HCT116 (cell line): ENCODE measurements at regions not wholly inside any gene's neighbourhood (a gene's known extent, or its start where the extent isn't known, plus 50 kb on each side); places are given as distances from the start of the nearest gene placed in this dataset.

Source experiments
- ATAC-seq: fragments of 200-7000 bp; cut with Tn5 transposase; 2 replicates; pipeline ENCODE4 v1.9.1; 2020; ENCODE audit warnings: mild to moderate bottlenecking, moderate library complexity
- BruUV-seq: library from RNA; stranded (reverse); fragments of 400-500 nt; replicated peaks from 2 replicates; lab custom pipeline; 2021; lab: Mats Ljungman, UMichigan
- CTCF ChIA-PET: fragments of 300-600 bp; sonication (Branson Sonifier 250); formaldehyde crosslinking; loops from one replicate; lab custom pipeline; 2021; ENCODE audit warnings: antibody characterized with exemption; lab: Charles Lee
- POLR2A ChIA-PET: fragments of 300-600, 350-600 bp; sonication (Branson Sonifier 250); formaldehyde crosslinking; loops from one replicate; lab custom pipeline; 2021; ENCODE audit warnings: antibody characterized with exemption; lab: Charles Lee
- RAD21 ChIA-PET, 2 experiments: fragments of 300-600 bp; sonication (Branson Sonifier 250); formaldehyde crosslinking; loops; one replicate each; lab custom pipeline; 2023; ENCODE audit warnings: low total read pairs in 2 of 2; ENCODE audit not compliant: uncharacterized antibody in 2 of 2, unreplicated experiment in 2 of 2, low non-redundant PET in 1 of 2; lab: Charles Lee
- DNase-seq: peaks from one replicate; pipeline ENCODE4 v3.0.0-alpha.2; 2010; ENCODE audit warnings: low read depth, low spot score
- H2AFZ ChIP-seq: fragments of 200-600 bp; shearing (Covaris generic), sonication (generic); 2 replicates; pipeline ENCODE4 v1.6.1; 2017; ENCODE audit warnings: low read depth, mixed run types, mixed read lengths, antibody characterized with exemption, low read length; ENCODE audit not compliant: poor library complexity, severe bottlenecking
- H3K27ac ChIP-seq: 2 replicates; pipeline ENCODE4 v1.5.1; 2012; ENCODE audit warnings: low read depth, low read length
- H3K27me3 ChIP-seq: fragments of 200-600 bp; sonication (generic); 2 replicates; pipeline ENCODE4 v1.6.1; 2016; ENCODE audit warnings: mixed run types, low read length, mixed read lengths; ENCODE audit not compliant: insufficient read depth
- H3K36me3 ChIP-seq, 2 experiments: fragments of 200-500 bp in 1 of 2; fragments of 200-600 bp in 1 of 2; sonication (Bioruptor generic) in 1 of 2; sonication (generic) in 1 of 2; 2 replicates each; pipeline versions ENCODE4 v1.5.1 to v1.6.1; 2014 to 2016; ENCODE audit warnings: low read length in 2 of 2, inconsistent platforms in 1 of 2, mixed read lengths in 1 of 2, mixed run types in 1 of 2; ENCODE audit not compliant: insufficient read depth in 2 of 2, control insufficient read depth in 1 of 2
- H3K4me1 ChIP-seq, 2 experiments: fragments of 200-600 bp in 1 of 2; sonication (generic) in 1 of 2; 2 replicates each; pipeline versions ENCODE4 v1.5.1 to v1.6.1; 2012 to 2017; ENCODE audit warnings: low read length in 2 of 2, inconsistent platforms in 1 of 2, mild to moderate bottlenecking in 1 of 2, mixed read lengths in 1 of 2, mixed run types in 1 of 2, moderate library complexity in 1 of 2; ENCODE audit not compliant: insufficient read depth in 2 of 2, control insufficient read depth in 1 of 2
- H3K4me2 ChIP-seq: fragments of 200-600 bp; sonication (generic); 2 replicates; pipeline ENCODE4 v1.6.1; 2017; ENCODE audit warnings: mixed run types, low read length, mixed read lengths
- H3K4me3 ChIP-seq, 2 experiments: fragments of 200-600 bp in 1 of 2; sonication (generic) in 1 of 2; replicated peaks in 1 of 2; 2 replicates each; pipeline ENCODE4 v1.5.1; 2011 to 2016; ENCODE audit warnings: low read length in 2 of 2, control low read depth in 1 of 2, low read depth in 1 of 2, mild to moderate bottlenecking in 1 of 2, mixed read lengths in 1 of 2, mixed run types in 1 of 2
- H3K79me2 ChIP-seq: fragments of 200-600 bp; sonication (generic); 2 replicates; pipeline ENCODE4 v1.6.1; 2017; ENCODE audit warnings: mild to moderate bottlenecking, mixed run types, low read length, moderate library complexity, mixed read lengths; ENCODE audit not compliant: insufficient read depth
- H3K9ac ChIP-seq: fragments of 200-600 bp; sonication (generic); 2 replicates; pipeline ENCODE4 v1.6.1; 2016; ENCODE audit warnings: low read length, mixed read lengths
- H3K9me2 ChIP-seq: fragments of 200-600 bp; sonication (generic), shearing (Covaris generic); 2 replicates; pipeline ENCODE4 v1.6.1; 2017; ENCODE audit warnings: mixed run types, mild to moderate bottlenecking, moderate library complexity; ENCODE audit not compliant: insufficient read depth
- H3K9me3 ChIP-seq, 2 experiments: fragments of 200-500 bp in 1 of 2; fragments of 200-600 bp in 1 of 2; sonication (Bioruptor generic) in 1 of 2; sonication (generic) in 1 of 2; 2 replicates each; pipeline ENCODE4 v1.6.1; 2014 to 2017; ENCODE audit warnings: low read length in 2 of 2, mixed read lengths in 2 of 2, inconsistent platforms in 1 of 2, low read depth in 1 of 2, mild to moderate bottlenecking in 1 of 2, mixed run types in 1 of 2, moderate library complexity in 1 of 2; ENCODE audit not compliant: control insufficient read depth in 1 of 2, insufficient read depth in 1 of 2
- H4K20me1 ChIP-seq: fragments of 200-600 bp; sonication (generic), shearing (Covaris generic); 2 replicates; pipeline ENCODE4 v1.6.1; 2017; ENCODE audit warnings: mixed run types, mild to moderate bottlenecking, moderate library complexity; ENCODE audit not compliant: insufficient read depth
- CEBPB ChIP-seq: IDR thresholded peaks from 2 replicates; pipeline ENCODE4 v1.6.1; 2012; ENCODE audit warnings: low read depth
- EGR1 ChIP-seq: IDR thresholded peaks from 2 replicates; pipeline ENCODE4 v1.6.1; 2012; ENCODE audit warnings: low read depth
- ELF1 ChIP-seq: IDR thresholded peaks from 2 replicates; pipeline ENCODE4 v1.6.1; 2012; ENCODE audit warnings: low read depth, borderline replicate concordance
- EZH2 ChIP-seq: fragments of 200-600 bp; sonication (generic); IDR thresholded peaks from 2 replicates; pipeline ENCODE4 v1.6.1; 2017; ENCODE audit warnings: antibody characterized with exemption, mixed run types
- EZH2phosphoT487 ChIP-seq: fragments of 200-600 bp; IDR thresholded peaks from 2 replicates; pipeline ENCODE4 v1.6.1; 2018; ENCODE audit warnings: antibody characterized with exemption, borderline replicate concordance
- FOSL1 ChIP-seq: IDR thresholded peaks from 2 replicates; pipeline ENCODE4 v1.6.1; 2012; ENCODE audit warnings: low read depth
- JUND ChIP-seq: IDR thresholded peaks from 2 replicates; pipeline ENCODE4 v1.6.1; 2012
- POLR2A ChIP-seq: IDR thresholded peaks from 2 replicates; pipeline ENCODE4 v1.7.0; 2011; ENCODE audit warnings: borderline replicate concordance; ENCODE audit not compliant: insufficient read depth, insufficient read length; ENCODE audit errors: extremely low read depth
- RAD21 ChIP-seq: IDR thresholded peaks from 2 replicates; pipeline ENCODE4 v1.6.1; 2012; ENCODE audit warnings: low read depth, mild to moderate bottlenecking
- SP1 ChIP-seq: IDR thresholded peaks from 2 replicates; pipeline ENCODE4 v1.6.1; 2012; ENCODE audit warnings: low read depth
- TCF7L2 ChIP-seq: IDR thresholded peaks from 2 replicates; pipeline ENCODE4 v1.7.0; 2011; ENCODE audit warnings: borderline replicate concordance, inconsistent platforms; ENCODE audit not compliant: insufficient read depth, insufficient read length; ENCODE audit errors: extremely low read depth
- YY1 ChIP-seq: IDR thresholded peaks from 2 replicates; pipeline ENCODE4 v1.6.1; 2011; ENCODE audit warnings: low read length, low read depth, moderate library complexity, mild to moderate bottlenecking; ENCODE audit not compliant: insufficient replicate concordance; ENCODE audit errors: extremely low read depth
- ZNF274 ChIP-seq: fragments of 200-500 bp; sonication (Bioruptor generic); IDR thresholded peaks from 2 replicates; pipeline ENCODE4 v1.6.1; 2014; ENCODE audit warnings: mild to moderate bottlenecking, low read depth, low read length, inconsistent platforms
- intact Hi-C: fragments of 100-400 bp; cut with micrococcal nuclease; formaldehyde crosslinking; loops from 2 replicates; pipeline ENCODE4 v1.10.0; 2022
- TF ChIP-seq, protein P1 (sequence below): IDR thresholded peaks from 2 replicates; pipeline ENCODE4 v1.6.1; 2012
- TF ChIP-seq, protein P2 (sequence below): IDR thresholded peaks from 2 replicates; pipeline ENCODE4 v1.6.1; 2012
- TF ChIP-seq, protein P3 (sequence below), 3 experiments: fragments of 200-600 bp in 1 of 3; sonication (generic) in 1 of 3; IDR thresholded peaks in 2 of 3; conservative IDR thresholded peaks in 1 of 3; 2 replicates each; pipeline ENCODE4 v1.5.1; 2012 to 2017; ENCODE audit warnings: low read depth in 2 of 3, low read length in 2 of 3, antibody characterized with exemption in 1 of 3, borderline replicate concordance in 1 of 3, control low read depth in 1 of 3, mild to moderate bottlenecking in 1 of 3, mixed read lengths in 1 of 3, mixed run types in 1 of 3, moderate library complexity in 1 of 3; ENCODE audit not compliant: insufficient read depth in 1 of 3
- TF ChIP-seq, protein P4 (sequence below): IDR thresholded peaks from 2 replicates; pipeline ENCODE4 v1.6.1; 2012; ENCODE audit warnings: low read depth
- TF ChIP-seq, protein P5 (sequence below): IDR thresholded peaks from 2 replicates; pipeline ENCODE4 v1.6.1; 2011; ENCODE audit warnings: mild to moderate bottlenecking, low read length, moderate library complexity; ENCODE audit not compliant: insufficient replicate concordance; ENCODE audit errors: extremely low read depth

DNA sequence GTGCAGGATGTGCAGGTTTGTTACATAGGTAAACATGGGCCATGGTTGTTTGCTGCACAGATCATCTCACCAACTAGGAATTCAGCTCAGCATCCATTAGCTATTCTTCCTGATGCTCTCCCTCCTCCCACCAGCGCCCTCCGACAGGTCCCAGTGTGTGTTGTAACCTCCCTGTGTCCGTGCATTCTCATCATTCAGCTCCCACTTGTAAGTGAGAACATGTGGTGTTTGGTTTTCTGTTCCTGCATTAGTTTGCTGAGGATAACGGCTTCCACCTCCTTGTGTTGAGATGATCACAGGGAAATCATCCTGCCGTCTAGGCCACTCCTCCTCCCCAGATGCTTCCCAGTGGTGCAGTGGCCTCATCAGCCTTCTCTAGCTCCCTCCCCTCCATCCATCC, 261.6 kb upstream of the GALNT17 start:
- ChIA-PET CTCF (no interaction called here), POLR2A (no interaction called here), RAD21 (no interaction called here)
- no peak overlapping the region for H2AFZ ChIP-seq
- no peaks in the 10 kb centered on the region for H4K20me1 ChIP-seq
- intact Hi-C loops, result no loop called here
- H3K4me2 ChIP-seq, result no peak overlapping the region
- no peaks in the 10 kb centered on the region for H3K79me2 ChIP-seq
- H3K4me3 ChIP-seq, result no peak overlapping the region
- DNase-seq, result no peak
- no peak for TF ChIP-seq JUND
- no peak for TF ChIP-seq POLR2A
- TF ChIP-seq YY1, result no peak
- TF ChIP-seq EZH2, result no peak
- TF ChIP-seq, protein P1, sequence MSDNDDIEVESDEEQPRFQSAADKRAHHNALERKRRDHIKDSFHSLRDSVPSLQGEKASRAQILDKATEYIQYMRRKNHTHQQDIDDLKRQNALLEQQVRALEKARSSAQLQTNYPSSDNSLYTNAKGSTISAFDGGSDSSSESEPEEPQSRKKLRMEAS, result no peak
- no peak for TF ChIP-seq EGR1
- TF ChIP-seq SP1, result no peak
- no peak for TF ChIP-seq CEBPB
- TF ChIP-seq FOSL1, result no peak
- TF ChIP-seq, protein P2, sequence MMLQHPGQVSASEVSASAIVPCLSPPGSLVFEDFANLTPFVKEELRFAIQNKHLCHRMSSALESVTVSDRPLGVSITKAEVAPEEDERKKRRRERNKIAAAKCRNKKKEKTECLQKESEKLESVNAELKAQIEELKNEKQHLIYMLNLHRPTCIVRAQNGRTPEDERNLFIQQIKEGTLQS, result no peak
- TF ChIP-seq, protein P3, sequence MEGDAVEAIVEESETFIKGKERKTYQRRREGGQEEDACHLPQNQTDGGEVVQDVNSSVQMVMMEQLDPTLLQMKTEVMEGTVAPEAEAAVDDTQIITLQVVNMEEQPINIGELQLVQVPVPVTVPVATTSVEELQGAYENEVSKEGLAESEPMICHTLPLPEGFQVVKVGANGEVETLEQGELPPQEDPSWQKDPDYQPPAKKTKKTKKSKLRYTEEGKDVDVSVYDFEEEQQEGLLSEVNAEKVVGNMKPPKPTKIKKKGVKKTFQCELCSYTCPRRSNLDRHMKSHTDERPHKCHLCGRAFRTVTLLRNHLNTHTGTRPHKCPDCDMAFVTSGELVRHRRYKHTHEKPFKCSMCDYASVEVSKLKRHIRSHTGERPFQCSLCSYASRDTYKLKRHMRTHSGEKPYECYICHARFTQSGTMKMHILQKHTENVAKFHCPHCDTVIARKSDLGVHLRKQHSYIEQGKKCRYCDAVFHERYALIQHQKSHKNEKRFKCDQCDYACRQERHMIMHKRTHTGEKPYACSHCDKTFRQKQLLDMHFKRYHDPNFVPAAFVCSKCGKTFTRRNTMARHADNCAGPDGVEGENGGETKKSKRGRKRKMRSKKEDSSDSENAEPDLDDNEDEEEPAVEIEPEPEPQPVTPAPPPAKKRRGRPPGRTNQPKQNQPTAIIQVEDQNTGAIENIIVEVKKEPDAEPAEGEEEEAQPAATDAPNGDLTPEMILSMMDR (IDR thresholded peaks at IDR 0.05 in 2 of 3, conservative IDR thresholded peaks at IDR 0.05 in 1 of 3; ENCODE audit: borderline replicate concordance in 1 of 3, insufficient read depth in 1 of 3, low read depth in 2 of 3, low read length in 2 of 3), result no peak
- TF ChIP-seq, protein P4, sequence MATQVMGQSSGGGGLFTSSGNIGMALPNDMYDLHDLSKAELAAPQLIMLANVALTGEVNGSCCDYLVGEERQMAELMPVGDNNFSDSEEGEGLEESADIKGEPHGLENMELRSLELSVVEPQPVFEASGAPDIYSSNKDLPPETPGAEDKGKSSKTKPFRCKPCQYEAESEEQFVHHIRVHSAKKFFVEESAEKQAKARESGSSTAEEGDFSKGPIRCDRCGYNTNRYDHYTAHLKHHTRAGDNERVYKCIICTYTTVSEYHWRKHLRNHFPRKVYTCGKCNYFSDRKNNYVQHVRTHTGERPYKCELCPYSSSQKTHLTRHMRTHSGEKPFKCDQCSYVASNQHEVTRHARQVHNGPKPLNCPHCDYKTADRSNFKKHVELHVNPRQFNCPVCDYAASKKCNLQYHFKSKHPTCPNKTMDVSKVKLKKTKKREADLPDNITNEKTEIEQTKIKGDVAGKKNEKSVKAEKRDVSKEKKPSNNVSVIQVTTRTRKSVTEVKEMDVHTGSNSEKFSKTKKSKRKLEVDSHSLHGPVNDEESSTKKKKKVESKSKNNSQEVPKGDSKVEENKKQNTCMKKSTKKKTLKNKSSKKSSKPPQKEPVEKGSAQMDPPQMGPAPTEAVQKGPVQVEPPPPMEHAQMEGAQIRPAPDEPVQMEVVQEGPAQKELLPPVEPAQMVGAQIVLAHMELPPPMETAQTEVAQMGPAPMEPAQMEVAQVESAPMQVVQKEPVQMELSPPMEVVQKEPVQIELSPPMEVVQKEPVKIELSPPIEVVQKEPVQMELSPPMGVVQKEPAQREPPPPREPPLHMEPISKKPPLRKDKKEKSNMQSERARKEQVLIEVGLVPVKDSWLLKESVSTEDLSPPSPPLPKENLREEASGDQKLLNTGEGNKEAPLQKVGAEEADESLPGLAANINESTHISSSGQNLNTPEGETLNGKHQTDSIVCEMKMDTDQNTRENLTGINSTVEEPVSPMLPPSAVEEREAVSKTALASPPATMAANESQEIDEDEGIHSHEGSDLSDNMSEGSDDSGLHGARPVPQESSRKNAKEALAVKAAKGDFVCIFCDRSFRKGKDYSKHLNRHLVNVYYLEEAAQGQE, result no peak
- TF ChIP-seq, protein P5, sequence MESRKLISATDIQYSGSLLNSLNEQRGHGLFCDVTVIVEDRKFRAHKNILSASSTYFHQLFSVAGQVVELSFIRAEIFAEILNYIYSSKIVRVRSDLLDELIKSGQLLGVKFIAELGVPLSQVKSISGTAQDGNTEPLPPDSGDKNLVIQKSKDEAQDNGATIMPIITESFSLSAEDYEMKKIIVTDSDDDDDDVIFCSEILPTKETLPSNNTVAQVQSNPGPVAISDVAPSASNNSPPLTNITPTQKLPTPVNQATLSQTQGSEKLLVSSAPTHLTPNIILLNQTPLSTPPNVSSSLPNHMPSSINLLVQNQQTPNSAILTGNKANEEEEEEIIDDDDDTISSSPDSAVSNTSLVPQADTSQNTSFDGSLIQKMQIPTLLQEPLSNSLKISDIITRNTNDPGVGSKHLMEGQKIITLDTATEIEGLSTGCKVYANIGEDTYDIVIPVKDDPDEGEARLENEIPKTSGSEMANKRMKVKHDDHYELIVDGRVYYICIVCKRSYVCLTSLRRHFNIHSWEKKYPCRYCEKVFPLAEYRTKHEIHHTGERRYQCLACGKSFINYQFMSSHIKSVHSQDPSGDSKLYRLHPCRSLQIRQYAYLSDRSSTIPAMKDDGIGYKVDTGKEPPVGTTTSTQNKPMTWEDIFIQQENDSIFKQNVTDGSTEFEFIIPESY, result no peak
- TF ChIP-seq TCF7L2, result no peak
- TF ChIP-seq ELF1, result no peak
- no peak for TF ChIP-seq EZH2phosphoT487
- TF ChIP-seq ZNF274, result no peak
- TF ChIP-seq RAD21, result no peak
- H3K27me3 ChIP-seq, result no peaks in the 10 kb centered on the region
- H3K27ac ChIP-seq, result no peak overlapping the region
- H3K9me2 ChIP-seq, result no peaks in the 10 kb centered on the region
- BruUV-seq, result no TSS peak
- H3K9me3 ChIP-seq, result peaks cover 0 to 4% of the 10 kb centered on the region in 2 experiments; a peak in 2 of 4 replicates
- no peaks in the 10 kb centered on the region for H3K36me3 ChIP-seq
- H3K9ac ChIP-seq, result no peak overlapping the region
- H3K4me1 ChIP-seq, result no peaks in the 10 kb centered on the region
- no peak for ATAC-seq
